Transverse colon (tissue), 4 donors: ENCODE measurements at regions not wholly inside any gene's neighbourhood (a gene's known extent, or its start where the extent isn't known, plus 50 kb on each side); places are given as distances from the start of the nearest gene placed in this dataset.
"Not testable (repeated sequence)": the region's sequence is repeated elsewhere in the genome, so short reads cannot be mapped to it uniquely, and the experiment has no call there.

Source experiments
- DNase-seq: peaks from one replicate; pipeline ENCODE4 v3.0.0-alpha.2; 2019
- H3K27ac ChIP-seq, 4 donors: fragments of 200-600 bp; sonication (generic); 2 replicates each; pipeline ENCODE4 v1.5.1; 2016 to 2018; ENCODE audit warnings: inconsistent platforms in 4 of 4
- H3K27me3 ChIP-seq: fragments of 200-600 bp; sonication (generic); 2 replicates; pipeline ENCODE4 v1.5.1; 2017; ENCODE audit warnings: inconsistent platforms
- H3K36me3 ChIP-seq, 4 donors: fragments of 200-600 bp; sonication (generic); 2 replicates each; pipeline ENCODE4 v1.5.1; 2017 to 2019; ENCODE audit warnings: inconsistent platforms in 4 of 4
- H3K4me1 ChIP-seq, 4 donors: fragments of 200-600 bp; sonication (generic); 2 replicates each; pipeline ENCODE4 v1.5.1; 2017 to 2020; ENCODE audit warnings: inconsistent platforms in 4 of 4
- H3K4me3 ChIP-seq, 4 donors: fragments of 200-600 bp; sonication (generic); 1 replicate in 1 of 4; 2 replicates in 3 of 4; pipeline versions ENCODE4 v1.5.1 to v1.6.1; 2017 to 2019; ENCODE audit warnings: inconsistent platforms in 4 of 4
- H3K9me3 ChIP-seq, 2 donors: fragments of 200-600 bp; sonication (generic); 2 replicates each; pipeline ENCODE4 v1.5.1; 2017 to 2019; ENCODE audit warnings: inconsistent platforms in 2 of 2
- EP300 ChIP-seq: sonication (generic); formaldehyde crosslinking; IDR thresholded peaks from one replicate; pipeline ENCODE4 v1.6.1; 2017; ENCODE audit warnings: antibody characterized with exemption, low read depth
- POLR2A ChIP-seq: fragments of 450-650 bp; IDR thresholded peaks from one replicate; pipeline ENCODE4 v1.6.1; 2016; ENCODE audit warnings: antibody characterized with exemption, mild to moderate bottlenecking, moderate library complexity
- POLR2AphosphoS5 ChIP-seq, 3 donors: sonication (generic); formaldehyde crosslinking; IDR thresholded peaks; one replicate each; pipeline ENCODE4 v1.6.1; 2016; ENCODE audit warnings: antibody characterized with exemption in 3 of 3
- WGBS, 2 donors: methylation state at CpG; one replicate each; pipeline ENCODE4 v1.1.5; 2018; ENCODE audit warnings: low coverage in 1 of 2; 5-methylcytosine and 5-hydroxymethylcytosine counted together
- in situ Hi-C, 4 donors: fragments of 200-750 bp; cut with MboI; loops; one replicate each; pipeline versions ENCODE4 v1.15.0 to v1.15.1; 2017; ENCODE audit warnings: low sequenced_read_pairs in 3 of 4, low pct_ligation_motif_present in 1 of 4, low pct_unique_long_range_greater_than_20kb in 1 of 4
- intact Hi-C: fragments of 100-400 bp; cut with DNase I; formaldehyde crosslinking; loops from one replicate; pipeline ENCODE4 v1.15.1; 2023; ENCODE audit warnings: low total_unique reads
- TF ChIP-seq, protein P1 (sequence below), 5 experiments: fragments of 200-600 bp in 3 of 5; fragments of 450-650 bp in 2 of 5; sonication (generic) in 3 of 5; IDR thresholded peaks; 1 replicate in 2 of 5; 2 replicates in 3 of 5; pipeline ENCODE4 v1.5.1; 2016 to 2017; ENCODE audit warnings: antibody characterized with exemption in 5 of 5, inconsistent platforms in 3 of 5, mild to moderate bottlenecking in 2 of 5, moderate library complexity in 1 of 5

DNA sequence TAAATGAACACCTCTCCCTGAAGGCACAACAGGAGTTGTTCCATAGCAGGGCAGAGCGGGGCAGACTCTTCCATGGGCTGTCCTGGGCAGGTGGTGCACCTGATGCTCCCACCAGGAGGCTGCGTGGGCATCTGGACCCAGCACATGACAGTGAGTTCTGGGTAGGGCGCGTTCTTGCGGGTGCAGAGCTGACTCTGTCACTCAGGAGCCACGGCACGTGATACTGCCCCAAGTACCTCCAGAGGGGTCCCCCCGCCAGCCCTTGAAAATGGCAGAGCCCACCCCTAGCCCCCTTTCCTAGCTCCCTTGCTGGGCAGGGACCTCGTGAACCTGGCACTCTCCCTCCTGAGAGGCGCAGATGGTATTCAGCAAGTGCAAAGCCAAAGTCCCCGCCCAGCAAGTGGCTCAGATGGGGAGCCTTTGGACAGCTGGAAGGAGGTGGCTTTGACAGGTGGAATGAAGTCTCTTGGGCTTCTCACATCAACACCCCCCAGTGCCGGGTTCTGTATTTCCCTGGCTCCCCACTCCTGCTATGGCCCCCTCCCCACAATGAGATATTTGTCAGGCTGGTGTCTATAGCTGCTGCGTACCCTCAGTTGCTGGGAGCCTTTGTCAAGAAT, 172.1 kb downstream of the TBC1D2B start:
- intact Hi-C loops (no loop called here), in situ Hi-C loops (no loop called here)
- Histone ChIP-seq H3K27ac (no peak overlapping the region), H3K4me3 (no peak overlapping the region), H3K27me3 (no peaks in the 10 kb centered on the region), H3K36me3 (no peaks in the 10 kb centered on the region), H3K9me3 (no peaks in the 10 kb centered on the region), H3K4me1 (peaks cover 0 to 9% (median 2%) of the 10 kb centered on the region in 4 donors)
- 81% methylated on average over 12 of the region's 13 CpGs; no CpG with 5 or more reads in 1 of the 2 donors for WGBS, 2 donors
- DNase-seq = no peak
- no peak for TF ChIP-seq EP300
- TF ChIP-seq, protein P1, sequence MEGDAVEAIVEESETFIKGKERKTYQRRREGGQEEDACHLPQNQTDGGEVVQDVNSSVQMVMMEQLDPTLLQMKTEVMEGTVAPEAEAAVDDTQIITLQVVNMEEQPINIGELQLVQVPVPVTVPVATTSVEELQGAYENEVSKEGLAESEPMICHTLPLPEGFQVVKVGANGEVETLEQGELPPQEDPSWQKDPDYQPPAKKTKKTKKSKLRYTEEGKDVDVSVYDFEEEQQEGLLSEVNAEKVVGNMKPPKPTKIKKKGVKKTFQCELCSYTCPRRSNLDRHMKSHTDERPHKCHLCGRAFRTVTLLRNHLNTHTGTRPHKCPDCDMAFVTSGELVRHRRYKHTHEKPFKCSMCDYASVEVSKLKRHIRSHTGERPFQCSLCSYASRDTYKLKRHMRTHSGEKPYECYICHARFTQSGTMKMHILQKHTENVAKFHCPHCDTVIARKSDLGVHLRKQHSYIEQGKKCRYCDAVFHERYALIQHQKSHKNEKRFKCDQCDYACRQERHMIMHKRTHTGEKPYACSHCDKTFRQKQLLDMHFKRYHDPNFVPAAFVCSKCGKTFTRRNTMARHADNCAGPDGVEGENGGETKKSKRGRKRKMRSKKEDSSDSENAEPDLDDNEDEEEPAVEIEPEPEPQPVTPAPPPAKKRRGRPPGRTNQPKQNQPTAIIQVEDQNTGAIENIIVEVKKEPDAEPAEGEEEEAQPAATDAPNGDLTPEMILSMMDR (IDR thresholded peaks at IDR 0.05) = no peak
- TF ChIP-seq POLR2A = no peak
- no peak for TF ChIP-seq POLR2AphosphoS5 (IDR thresholded peaks at IDR 0.05)

DNA sequence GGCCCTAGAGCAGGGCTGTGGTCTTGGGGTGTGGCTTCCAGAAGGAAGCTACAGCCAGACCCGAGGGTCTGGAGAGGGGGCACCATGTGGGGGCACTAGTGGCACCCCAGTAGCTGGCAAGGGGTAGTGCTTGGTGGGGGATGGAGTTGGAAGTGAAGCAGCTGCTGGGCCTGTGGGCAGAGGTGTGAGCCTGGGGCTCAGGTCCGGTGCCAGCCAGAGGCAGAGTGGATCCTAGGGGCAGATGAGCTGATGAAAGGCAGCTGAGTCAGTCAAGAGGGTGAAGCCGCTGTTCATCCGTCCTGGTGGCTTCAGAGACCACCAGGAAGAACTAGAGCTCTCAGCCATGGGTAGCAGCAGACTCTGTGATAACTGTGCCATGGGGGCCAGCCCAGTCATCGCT, 172.6 kb downstream of the TBC1D2B start:
- in situ Hi-C loops (no loop called here), intact Hi-C loops (no loop called here)
- peaks cover 0 to 6% (median under 1%) of the 10 kb centered on the region in 4 donors for H3K4me1 ChIP-seq
- no peaks in the 10 kb centered on the region for H3K36me3 ChIP-seq
- WGBS, 2 donors = 59% methylated on average over 4 of the region's 5 CpGs; no CpG with 5 or more reads in 1 of the 2 donors
- no peaks in the 10 kb centered on the region for H3K27me3 ChIP-seq
- H3K27ac ChIP-seq = no peak overlapping the region
- TF ChIP-seq, protein P1 (IDR thresholded peaks at IDR 0.05) = no peak
- TF ChIP-seq EP300 (no peak), POLR2A (no peak), POLR2AphosphoS5 (IDR thresholded peaks at IDR 0.05) (no peak)
- DNase-seq = no peak
- H3K9me3 ChIP-seq = no peaks in the 10 kb centered on the region
- no peak overlapping the region for H3K4me3 ChIP-seq

DNA sequence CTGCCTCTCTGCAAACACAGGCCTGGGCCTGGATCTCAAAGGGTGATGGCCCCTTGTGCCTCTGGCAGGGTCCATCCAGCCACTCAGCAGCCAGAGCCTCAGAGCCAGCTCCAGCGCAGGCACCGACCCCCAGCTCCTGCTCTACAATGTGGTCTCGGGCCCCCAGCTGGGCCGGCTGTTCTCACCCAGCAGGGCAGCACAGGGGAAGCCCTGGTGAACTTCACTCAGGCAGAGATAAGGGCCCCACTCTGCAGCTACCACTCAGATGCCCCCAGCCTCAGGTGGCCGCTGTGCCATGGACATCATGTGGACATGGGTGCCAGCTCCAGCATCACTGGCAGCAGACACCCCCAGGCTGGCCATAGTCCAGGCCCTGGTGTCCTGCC, 173.1 kb downstream of the TBC1D2B start:
- TF ChIP-seq EP300 (no peak), POLR2A (no peak), POLR2AphosphoS5 (IDR thresholded peaks at IDR 0.05) (no peak)
- TF ChIP-seq, protein P1 (IDR thresholded peaks at IDR 0.05) = no peak
- 90% methylated on average over 4 of the region's 5 CpGs; no CpG with 5 or more reads in 1 of the 2 donors for WGBS, 2 donors
- in situ Hi-C loops = no loop called here
- Histone ChIP-seq H3K9me3 (no peaks in the 10 kb centered on the region), H3K4me1 (peaks cover 0 to 6% (median 0%) of the 10 kb centered on the region in 4 donors), H3K36me3 (no peaks in the 10 kb centered on the region), H3K27ac (no peak overlapping the region), H3K4me3 (no peak overlapping the region), H3K27me3 (no peaks in the 10 kb centered on the region)
- intact Hi-C loops = no loop called here
- DNase-seq = no peak

DNA sequence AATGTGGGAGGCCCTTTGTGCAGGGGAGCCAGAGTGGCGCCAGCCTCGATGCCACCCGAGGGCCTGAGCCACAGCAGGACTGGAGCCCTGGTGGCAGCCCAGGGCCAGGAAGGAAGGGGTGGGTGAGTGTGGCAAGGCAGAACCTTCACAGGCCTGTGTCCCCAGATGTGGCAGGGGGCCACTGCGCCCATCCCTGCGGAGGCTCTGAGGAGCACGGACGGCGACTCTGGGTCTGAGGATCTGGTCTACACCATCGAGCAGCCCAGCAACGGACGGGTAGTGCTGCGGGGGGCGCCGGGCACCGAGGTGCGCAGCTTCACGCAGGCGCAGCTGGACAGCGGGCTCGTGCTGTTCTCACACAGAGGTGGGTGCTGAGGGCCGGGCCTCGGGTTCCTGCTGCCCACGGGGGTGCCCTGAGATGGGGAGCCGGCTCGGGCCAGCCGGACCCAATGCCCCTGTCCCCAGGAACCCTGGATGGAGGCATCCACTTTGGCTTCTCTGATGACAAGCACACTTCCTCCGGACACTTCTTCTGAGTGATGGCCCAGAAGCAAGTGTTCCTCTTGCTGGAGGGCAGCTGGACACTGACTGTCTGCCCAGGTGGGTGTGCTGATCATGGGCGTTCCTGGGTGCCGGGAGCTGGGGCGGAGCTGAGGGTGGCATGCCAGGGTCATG, 173.6 kb downstream of the TBC1D2B start:
- H3K4me3 ChIP-seq, H3K27me3 ChIP-seq, H3K4me1 ChIP-seq, in situ Hi-C loops, H3K27ac ChIP-seq, intact Hi-C loops, DNase-seq, H3K9me3 ChIP-seq, H3K36me3 ChIP-seq: not testable (repeated sequence)
- WGBS, 2 donors = 89% methylated on average over 30 of the region's 30 CpGs; no CpG with 5 or more reads in 1 of the 2 donors
